Tibial nerve (tissue), 4 donors: ENCODE measurements at regions not wholly inside any gene's neighbourhood (a gene's known extent, or its start where the extent isn't known, plus 50 kb on each side); places are given as distances from the start of the nearest gene placed in this dataset.

Source experiments
- DNase-seq, 2 donors: peaks; one replicate each; pipeline ENCODE4 v3.0.0-alpha.2; 2019; ENCODE audit warnings: low spot score in 2 of 2
- H3K27ac ChIP-seq, 4 donors: fragments of 200-600 bp; sonication (generic) in 3 of 4; one replicate each; pipeline ENCODE4 v1.5.1; 2017 to 2019; ENCODE audit warnings: mild to moderate bottlenecking in 1 of 4
- H3K27me3 ChIP-seq, 2 donors: fragments of 200-600 bp; sonication (generic) in 1 of 2; one replicate each; pipeline versions ENCODE4 v1.5.1 to v1.6.0; 2017 to 2019
- H3K36me3 ChIP-seq, 3 donors: fragments of 200-600 bp; sonication (generic); one replicate each; pipeline ENCODE4 v1.5.1; 2018 to 2019
- H3K4me1 ChIP-seq, 4 donors: fragments of 200-600 bp; sonication (generic) in 3 of 4; one replicate each; pipeline ENCODE4 v1.5.1; 2017 to 2019
- H3K4me3 ChIP-seq, 4 donors: fragments of 200-600 bp; sonication (generic) in 3 of 4; one replicate each; pipeline ENCODE4 v1.5.1; 2017 to 2019; ENCODE audit warnings: mild to moderate bottlenecking in 1 of 4, moderate library complexity in 1 of 4
- H3K9me3 ChIP-seq, 4 donors: fragments of 200-600 bp; sonication (generic) in 3 of 4; one replicate each; pipeline ENCODE4 v1.5.1; 2017 to 2019
- CTCF ChIP-seq, 5 experiments: fragments of 200-600 bp in 3 of 5; fragments of 450-650 bp in 2 of 5; sonication (generic) in 3 of 5; IDR thresholded peaks; one replicate each; pipeline ENCODE4 v1.5.1; 2016 to 2019; ENCODE audit warnings: antibody characterized with exemption in 5 of 5, mild to moderate bottlenecking in 3 of 5, moderate library complexity in 2 of 5
- EP300 ChIP-seq, 2 donors: sonication (generic); formaldehyde crosslinking; IDR thresholded peaks; one replicate each; pipeline ENCODE4 v1.6.1; 2017; ENCODE audit warnings: antibody characterized with exemption in 2 of 2, mild to moderate bottlenecking in 1 of 2
- POLR2A ChIP-seq, 2 donors: fragments of 450-650 bp; IDR thresholded peaks; one replicate each; pipeline ENCODE4 v1.6.1; 2017; ENCODE audit warnings: antibody characterized with exemption in 2 of 2, mild to moderate bottlenecking in 2 of 2, moderate library complexity in 2 of 2
- WGBS, 2 donors: methylation state at CpG; one replicate each; pipeline ENCODE4 v1.1.5; 2018; 5-methylcytosine and 5-hydroxymethylcytosine counted together

DNA sequence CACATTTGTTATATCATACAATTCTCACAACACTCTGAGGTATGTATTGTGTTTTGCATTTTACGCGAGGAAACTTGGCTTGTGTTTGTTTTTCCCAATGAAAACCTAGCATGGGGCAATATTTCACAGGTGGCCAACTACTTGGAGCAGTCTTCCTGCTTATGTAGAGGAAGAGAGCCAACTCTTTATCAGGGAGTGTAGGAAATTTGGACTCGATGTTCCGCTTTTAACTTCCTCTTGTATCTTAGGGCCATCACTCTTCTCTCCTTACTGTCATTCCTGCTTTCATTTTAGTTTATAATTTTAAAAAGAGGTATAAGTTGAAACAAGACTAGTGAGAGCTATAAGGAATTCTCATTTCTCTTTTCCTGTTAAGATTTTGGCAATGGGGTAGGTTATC is 107.7 kb upstream of the RPS6KA3 start:
- Histone ChIP-seq H3K4me3 (no peak overlapping the region), H3K27ac (no peak overlapping the region), H3K9me3 (no peaks in the 10 kb centered on the region), H3K27me3 (no peaks in the 10 kb centered on the region), H3K36me3 (no peaks in the 10 kb centered on the region), H3K4me1 (no peaks in the 10 kb centered on the region)
- DNase-seq: no peak
- WGBS, 2 donors: 77 to 81% methylated on average over 4 of the region's 4 CpGs
- TF ChIP-seq POLR2A (IDR thresholded peaks at IDR 0.05) (no peak), EP300 (IDR thresholded peaks at IDR 0.05) (no peak), CTCF (IDR thresholded peaks at IDR 0.05) (no peak)

DNA sequence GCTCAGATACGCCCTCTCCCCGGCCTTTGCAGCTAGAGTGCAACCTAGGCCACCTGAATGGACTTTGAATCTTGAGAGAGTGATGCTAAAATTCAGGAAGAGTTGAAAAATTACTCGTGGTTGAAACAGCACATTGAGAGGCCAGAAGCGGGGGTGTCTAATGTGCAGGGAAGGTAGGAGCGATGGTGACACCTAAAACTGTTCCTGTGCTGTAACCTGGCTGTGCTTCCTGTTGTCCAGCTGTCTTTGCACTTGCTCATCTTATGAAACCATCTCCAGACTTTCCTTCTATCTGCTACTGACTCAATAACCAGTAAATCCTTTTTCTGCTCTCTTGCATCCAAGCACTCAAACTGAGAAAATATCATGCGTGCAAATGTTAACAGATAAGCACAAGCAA is 106.4 kb upstream of the RPS6KA3 start:
- Histone ChIP-seq H3K9me3 (no peaks in the 10 kb centered on the region), H3K36me3 (no peaks in the 10 kb centered on the region), H3K4me1 (no peaks in the 10 kb centered on the region), H3K27ac (no peak overlapping the region), H3K4me3 (no peak overlapping the region), H3K27me3 (no peaks in the 10 kb centered on the region)
- TF ChIP-seq CTCF (IDR thresholded peaks at IDR 0.05): no peak
- TF ChIP-seq POLR2A (IDR thresholded peaks at IDR 0.05): no peak
- no peak for TF ChIP-seq EP300 (IDR thresholded peaks at IDR 0.05)
- DNase-seq: no peak
- 76 to 96% methylated on average over 5 to 6 of the region's 6 CpGs for WGBS, 2 donors

DNA sequence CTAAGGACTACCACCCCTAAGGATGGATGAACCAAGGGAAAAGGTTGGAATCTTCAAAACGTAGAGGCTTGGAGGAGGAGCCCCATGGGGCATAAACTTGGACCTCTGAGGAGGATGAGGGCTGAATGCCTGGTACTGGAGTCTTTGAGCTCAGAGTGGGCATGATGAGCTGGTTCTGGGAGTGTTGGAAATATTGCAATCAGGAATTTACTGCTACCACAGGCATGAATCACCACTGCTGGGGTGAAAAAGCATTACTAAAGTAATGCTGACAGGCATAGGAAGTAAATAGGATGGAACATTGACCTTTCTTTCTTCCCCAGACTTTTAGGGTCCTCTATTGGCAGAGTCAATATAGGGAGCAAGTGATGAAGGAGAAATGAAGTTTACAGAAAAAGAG is 105.8 kb upstream of the RPS6KA3 start:
- H3K36me3 ChIP-seq: no peaks in the 10 kb centered on the region
- DNase-seq: no peak
- no peak overlapping the region for H3K27ac ChIP-seq
- TF ChIP-seq CTCF (IDR thresholded peaks at IDR 0.05): no peak
- TF ChIP-seq POLR2A (IDR thresholded peaks at IDR 0.05): no peak
- TF ChIP-seq EP300 (IDR thresholded peaks at IDR 0.05): no peak
- no peaks in the 10 kb centered on the region for H3K9me3 ChIP-seq
- WGBS, 2 donors: 24 to 45% methylated on average over 1 of the region's 1 CpG
- H3K4me1 ChIP-seq: no peaks in the 10 kb centered on the region
- no peak overlapping the region for H3K4me3 ChIP-seq
- no peaks in the 10 kb centered on the region for H3K27me3 ChIP-seq

- H3K36me3 ChIP-seq: no peaks in the 10 kb centered on the region
- no peaks in the 10 kb centered on the region for H3K9me3 ChIP-seq
- no peak for TF ChIP-seq POLR2A (IDR thresholded peaks at IDR 0.05)
- no peak for TF ChIP-seq EP300 (IDR thresholded peaks at IDR 0.05)
- TF ChIP-seq CTCF (IDR thresholded peaks at IDR 0.05): no peak
- H3K4me1 ChIP-seq: no peaks in the 10 kb centered on the region
- H3K27ac ChIP-seq: no peak overlapping the region
- no peak for DNase-seq
- WGBS, 2 donors: 67 to 86% methylated on average over 3 of the region's 3 CpGs
- H3K27me3 ChIP-seq: no peaks in the 10 kb centered on the region
- no peak overlapping the region for H3K4me3 ChIP-seq
Observed at GRCh38 chrX:20369468-20369867, 102.8 kb upstream of the RPS6KA3 start.

GRCh38 chrX:20364238-20364637 is 97.5 kb upstream of the RPS6KA3 start:
- TF ChIP-seq EP300 (IDR thresholded peaks at IDR 0.05): no peak
- TF ChIP-seq POLR2A (IDR thresholded peaks at IDR 0.05): no peak
- H3K4me1 ChIP-seq: peaks cover 0 to 22% (median 10%) of the 10 kb centered on the region in 4 donors
- no peak overlapping the region for H3K4me3 ChIP-seq
- H3K27me3 ChIP-seq: no peaks in the 10 kb centered on the region
- DNase-seq: no peak
- H3K36me3 ChIP-seq: no peaks in the 10 kb centered on the region
- H3K27ac ChIP-seq: no peak overlapping the region
- 77 to 94% methylated on average over 4 of the region's 4 CpGs for WGBS, 2 donors
- H3K9me3 ChIP-seq: no peaks in the 10 kb centered on the region

DNA sequence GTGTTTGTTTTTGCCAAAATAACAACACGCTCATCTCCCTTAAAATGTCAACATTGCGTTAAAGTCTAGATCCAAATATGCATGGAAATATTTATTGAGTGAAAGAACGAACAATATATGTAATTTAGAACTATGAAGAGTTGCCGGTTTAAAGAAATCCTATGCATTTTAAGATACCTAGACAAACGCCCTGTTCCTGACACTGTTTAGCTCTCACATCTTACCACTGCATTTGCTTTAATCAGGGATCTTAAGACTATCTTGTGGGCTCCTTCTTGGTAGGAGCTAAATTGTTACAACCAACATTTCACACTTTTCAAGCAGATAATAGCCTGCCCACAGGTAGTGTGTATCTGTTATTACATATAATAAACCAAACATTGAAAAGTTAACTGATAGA is 96.6 kb upstream of the RPS6KA3 start:
- DNase-seq: no peak
- Histone ChIP-seq H3K27ac (peak overlapping the region in 2 of 4 donors; percentile 71 to 85), H3K4me1 (peaks cover 0 to 22% (median 10%) of the 10 kb centered on the region in 4 donors), H3K36me3 (no peaks in the 10 kb centered on the region), H3K9me3 (no peaks in the 10 kb centered on the region), H3K4me3 (no peak overlapping the region), H3K27me3 (no peaks in the 10 kb centered on the region)
- WGBS, 2 donors: 73 to 77% methylated on average over 5 of the region's 5 CpGs
- TF ChIP-seq CTCF (IDR thresholded peaks at IDR 0.05) (no peak), POLR2A (IDR thresholded peaks at IDR 0.05) (no peak), EP300 (IDR thresholded peaks at IDR 0.05) (no peak)
